H9 (cell line): ENCODE measurements at regions not wholly inside any gene's neighbourhood (a gene's known extent, or its start where the extent isn't known, plus 50 kb on each side); places are given as distances from the start of the nearest gene placed in this dataset.

Experiments
- DNase-seq: peaks from one replicate; pipeline ENCODE4 v3.0.0-alpha.2; 2017
- H2AFZ ChIP-seq: one replicate; pipeline ENCODE4 v1.6.1; 2013; ENCODE audit warnings: mild to moderate bottlenecking, low read length, control low read depth, moderate library complexity
- H2AK5ac ChIP-seq: 2 replicates; pipeline ENCODE4 v1.6.1; 2013; ENCODE audit warnings: low read length, control low read depth, mixed read lengths; ENCODE audit not compliant: insufficient read length
- H2BK120ac ChIP-seq: one replicate; pipeline ENCODE4 v1.6.1; 2013; ENCODE audit warnings: low read depth, mild to moderate bottlenecking, low read length, control low read depth, inconsistent platforms; ENCODE audit not compliant: poor library complexity, severe bottlenecking
- H2BK12ac ChIP-seq: 2 replicates; pipeline ENCODE4 v1.6.1; 2013; ENCODE audit warnings: low read length, control low read depth, mixed read lengths, low read depth; ENCODE audit not compliant: insufficient read length
- H2BK15ac ChIP-seq: 2 replicates; pipeline ENCODE4 v1.6.1; 2013; ENCODE audit warnings: low read depth, low read length, control low read depth
- H2BK20ac ChIP-seq: one replicate; pipeline ENCODE4 v1.6.1; 2013; ENCODE audit warnings: low read depth, mild to moderate bottlenecking, low read length, control low read depth, inconsistent platforms; ENCODE audit not compliant: poor library complexity, severe bottlenecking
- H2BK5ac ChIP-seq: 2 replicates; pipeline ENCODE4 v1.6.1; 2013; ENCODE audit warnings: low read length, control low read depth, mixed read lengths; ENCODE audit not compliant: insufficient read length
- H3K14ac ChIP-seq: 2 replicates; pipeline ENCODE4 v1.6.1; 2013; ENCODE audit warnings: low read length, control low read depth; ENCODE audit not compliant: insufficient read depth
- H3K18ac ChIP-seq: 2 replicates; pipeline ENCODE4 v1.6.1; 2013; ENCODE audit warnings: low read depth, mild to moderate bottlenecking, mixed read lengths, low read length, control low read depth; ENCODE audit not compliant: insufficient read length
- H3K23ac ChIP-seq: 2 replicates; pipeline ENCODE4 v1.6.1; 2013; ENCODE audit warnings: low read length, control low read depth, mixed read lengths, low read depth; ENCODE audit not compliant: insufficient read length
- H3K23me2 ChIP-seq: 2 replicates; pipeline ENCODE4 v1.6.1; 2013; ENCODE audit warnings: low read depth, mild to moderate bottlenecking, mixed read lengths, low read length, control low read depth; ENCODE audit not compliant: insufficient read length, poor library complexity, severe bottlenecking
- H3K27ac ChIP-seq: 2 replicates; pipeline ENCODE4 v1.5.1; 2013; ENCODE audit warnings: low read length, control low read depth, mixed read lengths, low read depth; ENCODE audit not compliant: insufficient read length
- H3K27me3 ChIP-seq: 2 replicates; pipeline ENCODE4 v1.6.1; 2013; ENCODE audit warnings: low read length, control low read depth, inconsistent platforms; ENCODE audit not compliant: insufficient read depth
- H3K4ac ChIP-seq: 2 replicates; pipeline ENCODE4 v1.6.1; 2013; ENCODE audit warnings: low read depth, mild to moderate bottlenecking, control low read depth, inconsistent platforms, low read length, moderate library complexity
- H3K4me1 ChIP-seq: 2 replicates; pipeline ENCODE4 v1.6.1; 2013; ENCODE audit warnings: low read length, control low read depth, inconsistent platforms; ENCODE audit not compliant: insufficient read depth
- H3K4me2 ChIP-seq: 2 replicates; pipeline ENCODE4 v1.6.1; 2013; ENCODE audit warnings: low read length, control low read depth, mixed read lengths; ENCODE audit not compliant: insufficient read length, insufficient read depth
- H3K56ac ChIP-seq: 2 replicates; pipeline ENCODE4 v1.6.1; 2013; ENCODE audit warnings: low read depth, mild to moderate bottlenecking, mixed read lengths, low read length, control low read depth; ENCODE audit not compliant: insufficient read length
- H3K79me1 ChIP-seq: 2 replicates; pipeline ENCODE4 v1.6.1; 2013; ENCODE audit warnings: low read depth, mild to moderate bottlenecking, moderate library complexity, low read length, control low read depth, inconsistent platforms; ENCODE audit not compliant: insufficient read depth, poor library complexity, severe bottlenecking
- H3K79me2 ChIP-seq: 2 replicates; pipeline ENCODE4 v1.6.1; 2013; ENCODE audit warnings: low read length, control low read depth, inconsistent platforms; ENCODE audit not compliant: insufficient read depth
- H3K9ac ChIP-seq: 2 replicates; pipeline ENCODE4 v1.6.1; 2013; ENCODE audit warnings: low read length, control low read depth, mixed read lengths; ENCODE audit not compliant: insufficient read length; ENCODE audit errors: extremely low read depth
- H3K9me3 ChIP-seq: one replicate; pipeline ENCODE4 v1.6.1; 2013; ENCODE audit warnings: low read depth, low read length, inconsistent platforms; ENCODE audit not compliant: control insufficient read depth
- H3T11ph ChIP-seq: one replicate; pipeline ENCODE4 v1.6.1; 2013; ENCODE audit warnings: mild to moderate bottlenecking, low read length, control low read depth, inconsistent platforms
- H4K20me1 ChIP-seq: one replicate; pipeline ENCODE4 v1.6.1; 2013; ENCODE audit not compliant: control insufficient read depth, insufficient read length, insufficient read depth
- H4K5ac ChIP-seq: 2 replicates; pipeline ENCODE4 v1.6.1; 2013; ENCODE audit warnings: low read depth, mild to moderate bottlenecking, mixed read lengths, low read length, control low read depth; ENCODE audit not compliant: insufficient read length
- H4K8ac ChIP-seq: replicated peaks from 2 replicates; pipeline ENCODE4 v1.6.1; 2013; ENCODE audit warnings: low read length, control low read depth, mixed read lengths, low read depth; ENCODE audit not compliant: insufficient read length
- H4K91ac ChIP-seq: 2 replicates; pipeline ENCODE4 v1.6.1; 2013; ENCODE audit warnings: low read depth, mild to moderate bottlenecking, moderate library complexity, mixed read lengths, low read length, control low read depth; ENCODE audit not compliant: insufficient read length
- H3K27ac Mint-ChIP-seq, 3 experiments: 2 replicates in 2 of 3; 3 replicates in 1 of 3; pipeline ENCODE4 v1.8.0; 2020 to 2021; ENCODE audit warnings: mixed read lengths in 3 of 3, mild to moderate bottlenecking in 1 of 3, moderate library complexity in 1 of 3
- H3K27me3 Mint-ChIP-seq: 2 replicates; pipeline ENCODE4 v1.8.0; 2021; ENCODE audit warnings: low read depth, mild to moderate bottlenecking, moderate library complexity, mixed read lengths
- H3K36me3 Mint-ChIP-seq, 3 experiments: 2 replicates in 2 of 3; 3 replicates in 1 of 3; pipeline ENCODE4 v1.8.0; 2020 to 2021; ENCODE audit warnings: low read depth in 3 of 3, mixed read lengths in 3 of 3; ENCODE audit not compliant: insufficient read depth in 1 of 3
- H3K4me1 Mint-ChIP-seq, 2 experiments: 2 replicates each; pipeline ENCODE4 v1.8.0; 2020; ENCODE audit warnings: mixed read lengths in 2 of 2
- H3K4me3 Mint-ChIP-seq, 2 experiments: 2 replicates in 1 of 2; 3 replicates in 1 of 2; pipeline ENCODE4 v1.8.0; 2020 to 2021; ENCODE audit warnings: mild to moderate bottlenecking in 2 of 2, mixed read lengths in 2 of 2, moderate library complexity in 1 of 2
- H3K9me3 Mint-ChIP-seq, 2 experiments: 2 replicates in 1 of 2; 3 replicates in 1 of 2; pipeline ENCODE4 v1.8.0; 2020; ENCODE audit warnings: mild to moderate bottlenecking in 2 of 2, mixed read lengths in 2 of 2, moderate library complexity in 1 of 2
- WGBS: extraction: QIAGEN DNeasy Blood & Tissue Kit; methylation state at CpG from one replicate; pipeline ENCODE4 v1.1.7; 2013; ENCODE audit warnings: missing lambda C conversion rate, low lambda C conversion rate, mixed read lengths; ENCODE audit not compliant: insufficient read length; ENCODE audit errors: extremely low coverage; 5-methylcytosine and 5-hydroxymethylcytosine counted together
- TF ChIP-seq, protein P1 (sequence below): fragments of 200-600 bp; sonication (generic); conservative IDR thresholded peaks from 3 replicates; pipeline ENCODE4 v1.8.0; 2021; ENCODE audit warnings: antibody characterized with exemption, mild to moderate bottlenecking

DNA sequence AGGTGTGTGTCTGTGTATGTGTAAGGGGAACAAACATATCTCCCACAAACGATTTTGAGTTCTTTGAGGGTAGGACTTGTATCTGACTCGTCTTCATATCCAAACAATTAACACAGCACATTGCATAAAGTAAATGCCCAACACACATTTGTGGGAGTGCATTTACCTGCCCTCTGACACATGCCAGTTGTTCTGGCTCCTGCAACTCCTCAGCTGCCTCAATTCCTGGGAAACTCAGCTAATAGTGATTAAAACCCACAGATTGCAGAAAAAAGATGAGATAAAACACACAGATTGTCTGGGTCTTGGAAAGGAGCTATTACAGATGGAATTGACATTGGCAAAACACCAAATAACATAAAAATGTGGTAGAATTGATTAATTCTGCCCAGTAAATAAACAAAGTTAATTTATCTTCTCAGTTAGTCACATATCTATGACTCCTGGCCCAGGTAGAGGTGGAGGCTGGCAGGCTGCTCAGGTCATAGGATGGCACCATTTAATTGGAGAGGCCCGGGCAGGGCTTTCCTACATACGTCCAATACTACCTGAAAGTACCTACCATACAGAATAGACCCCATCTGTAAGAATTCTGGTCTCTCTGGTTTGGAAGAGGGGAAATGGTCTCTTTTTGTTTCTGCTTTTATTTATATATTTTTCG, 71.5 kb upstream of the IFNGR1 start:
- Histone ChIP-seq H3K18ac (no peak overlapping the region), H4K91ac (no peak overlapping the region), H2BK20ac (no peak overlapping the region), H3K4me2 (no peak overlapping the region), H4K5ac (no peak overlapping the region), H2BK12ac (no peak overlapping the region), H2AFZ (no peak overlapping the region), H3K23me2 (no peaks in the 10 kb centered on the region), H3K23ac (no peak overlapping the region), H3K27me3 (no peaks in the 10 kb centered on the region; the same call in 1 of the 2 replicates), H3K4ac (no peak overlapping the region), H3K56ac (no peak overlapping the region), H3K9ac (no peak overlapping the region), H2BK120ac (no peak overlapping the region), H3K79me2 (no peaks in the 10 kb centered on the region), H3T11ph (no peak overlapping the region), H2BK5ac (no peak overlapping the region), H2AK5ac (no peak overlapping the region), H3K14ac (no peak overlapping the region), H3K4me1 (no peaks in the 10 kb centered on the region), H4K8ac (no peak overlapping the region), H3K9me3 (no peaks in the 10 kb centered on the region), H2BK15ac (no peak overlapping the region), H3K79me1 (no peaks in the 10 kb centered on the region), H4K20me1 (no peaks in the 10 kb centered on the region), H3K27ac (no peak overlapping the region)
- Mint-ChIP-seq H3K36me3 (peaks cover 0 to 16% (median 2%) of the 10 kb centered on the region in 3 experiments; a peak in 4 of 7 replicates), H3K4me1 (peaks cover 5 to 11% of the 10 kb centered on the region in 2 experiments), H3K9me3 (peaks cover 2% of the 10 kb centered on the region in 2 experiments; a peak in 2 of 5 replicates), H3K27ac (no peak overlapping the region), H3K27me3 (peaks cover 3% of the 10 kb centered on the region; the same call in 1 of the 2 replicates), H3K4me3 (no peak overlapping the region)
- TF ChIP-seq, protein P1, sequence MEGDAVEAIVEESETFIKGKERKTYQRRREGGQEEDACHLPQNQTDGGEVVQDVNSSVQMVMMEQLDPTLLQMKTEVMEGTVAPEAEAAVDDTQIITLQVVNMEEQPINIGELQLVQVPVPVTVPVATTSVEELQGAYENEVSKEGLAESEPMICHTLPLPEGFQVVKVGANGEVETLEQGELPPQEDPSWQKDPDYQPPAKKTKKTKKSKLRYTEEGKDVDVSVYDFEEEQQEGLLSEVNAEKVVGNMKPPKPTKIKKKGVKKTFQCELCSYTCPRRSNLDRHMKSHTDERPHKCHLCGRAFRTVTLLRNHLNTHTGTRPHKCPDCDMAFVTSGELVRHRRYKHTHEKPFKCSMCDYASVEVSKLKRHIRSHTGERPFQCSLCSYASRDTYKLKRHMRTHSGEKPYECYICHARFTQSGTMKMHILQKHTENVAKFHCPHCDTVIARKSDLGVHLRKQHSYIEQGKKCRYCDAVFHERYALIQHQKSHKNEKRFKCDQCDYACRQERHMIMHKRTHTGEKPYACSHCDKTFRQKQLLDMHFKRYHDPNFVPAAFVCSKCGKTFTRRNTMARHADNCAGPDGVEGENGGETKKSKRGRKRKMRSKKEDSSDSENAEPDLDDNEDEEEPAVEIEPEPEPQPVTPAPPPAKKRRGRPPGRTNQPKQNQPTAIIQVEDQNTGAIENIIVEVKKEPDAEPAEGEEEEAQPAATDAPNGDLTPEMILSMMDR: no peak
- DNase-seq: no peak
- WGBS: no CpG with 5 or more reads among the region's 5 CpGs
